ENCODE measurements at regions not wholly inside any gene's neighbourhood (a gene's known extent, or its start where the extent isn't known, plus 50 kb on each side); places are given as distances from the start of the nearest gene placed in this dataset.

- Histone ChIP-seq H3K4me1 (ENCODE audit: insufficient read depth, low read length, poor library complexity, severe bottlenecking) (peaks cover 28% of the 10 kb centered on the region), H3K36me3 (ENCODE audit: insufficient read depth, low read length, poor library complexity, severe bottlenecking) (no peaks in the 10 kb centered on the region), H3K27me3 (replicated peaks; ENCODE audit: insufficient read depth, low read depth, low read length, poor library complexity) (no peaks in the 10 kb centered on the region), H3K9me3 (ENCODE audit: low read depth, low read length, poor library complexity, severe bottlenecking) (no peaks in the 10 kb centered on the region), H3K27ac (ENCODE audit: low read depth, low read length, poor library complexity, severe bottlenecking) (no peak overlapping the region), H3K4me3 (ENCODE audit: low read depth, low read length, poor library complexity, severe bottlenecking) (no peak overlapping the region)
- no peak for DNase-seq (ENCODE audit: low spot score)
- TF ChIP-seq EZH2 (IDR thresholded peaks at IDR 0.05; ENCODE audit: borderline replicate concordance, low read depth, low read length, poor library complexity, severe bottlenecking) (no peak), CTCF (conservative IDR thresholded peaks at IDR 0.05; ENCODE audit: low read depth, low read length) (no peak)
- intact Hi-C loops (cut with micrococcal nuclease; ENCODE audit: unreplicated experiment), result no loop called here
- ChIA-PET POLR2A (ENCODE audit: low non-redundant PET) (interaction anchor here (0.5 kb wide), 1 partner anchor 1075 kb away, joined by 3 read pairs; no protein-coding TSS in a partner anchor), CTCF (no interaction called here)
- no TSS peak for BruUV-seq (replicated peaks)
Observed at GRCh38 chr2:128554151-128554769, 235.6 kb upstream of the HS6ST1 start.

GRCh38 chr2:128555433-128555832, 236.8 kb upstream of the HS6ST1 start:
- H3K27me3 ChIP-seq (replicated peaks; ENCODE audit: insufficient read depth, low read depth, low read length, poor library complexity), result no peaks in the 10 kb centered on the region
- H3K27ac ChIP-seq (ENCODE audit: low read depth, low read length, poor library complexity, severe bottlenecking), result no peak overlapping the region
- POLR2A ChIA-PET (ENCODE audit: low non-redundant PET), result no interaction called here
- H3K9me3 ChIP-seq (ENCODE audit: low read depth, low read length, poor library complexity, severe bottlenecking), result no peaks in the 10 kb centered on the region
- no TSS peak for BruUV-seq (replicated peaks)
- H3K4me1 ChIP-seq (ENCODE audit: insufficient read depth, low read length, poor library complexity, severe bottlenecking), result peaks cover 16% of the 10 kb centered on the region
- CTCF ChIA-PET, result no interaction called here
- no peak for DNase-seq (ENCODE audit: low spot score)
- no peak overlapping the region for H3K4me3 ChIP-seq (ENCODE audit: low read depth, low read length, poor library complexity, severe bottlenecking)
- intact Hi-C loops (cut with micrococcal nuclease; ENCODE audit: unreplicated experiment), result no loop called here
- H3K36me3 ChIP-seq (ENCODE audit: insufficient read depth, low read length, poor library complexity, severe bottlenecking), result no peaks in the 10 kb centered on the region
- no peak for TF ChIP-seq EZH2 (IDR thresholded peaks at IDR 0.05; ENCODE audit: borderline replicate concordance, low read depth, low read length, poor library complexity, severe bottlenecking)
- TF ChIP-seq CTCF (conservative IDR thresholded peaks at IDR 0.05; ENCODE audit: low read depth, low read length), result no peak

- Histone ChIP-seq H3K27me3 (replicated peaks; ENCODE audit: insufficient read depth, low read depth, low read length, poor library complexity) (no peaks in the 10 kb centered on the region), H3K27ac (ENCODE audit: low read depth, low read length, poor library complexity, severe bottlenecking) (no peak overlapping the region), H3K4me3 (ENCODE audit: low read depth, low read length, poor library complexity, severe bottlenecking) (no peak overlapping the region), H3K36me3 (ENCODE audit: insufficient read depth, low read length, poor library complexity, severe bottlenecking) (no peaks in the 10 kb centered on the region), H3K4me1 (ENCODE audit: insufficient read depth, low read length, poor library complexity, severe bottlenecking) (peaks cover 15% of the 10 kb centered on the region), H3K9me3 (ENCODE audit: low read depth, low read length, poor library complexity, severe bottlenecking) (no peaks in the 10 kb centered on the region)
- intact Hi-C loops (cut with micrococcal nuclease; ENCODE audit: unreplicated experiment), result no loop called here
- ChIA-PET POLR2A (ENCODE audit: low non-redundant PET) (no interaction called here), CTCF (no interaction called here)
- TF ChIP-seq CTCF (conservative IDR thresholded peaks at IDR 0.05; ENCODE audit: low read depth, low read length) (no peak), EZH2 (IDR thresholded peaks at IDR 0.05; ENCODE audit: borderline replicate concordance, low read depth, low read length, poor library complexity, severe bottlenecking) (no peak)
- no peak for DNase-seq (ENCODE audit: low spot score)
- BruUV-seq (replicated peaks), result no TSS peak
Observed at GRCh38 chr2:128556089-128556488, 237.4 kb upstream of the HS6ST1 start.

All from A673 (cell line).